OCI-LY1 (cell line): ENCODE measurements at regions not wholly inside any gene's neighbourhood (a gene's known extent, or its start where the extent isn't known, plus 50 kb on each side); places are given as distances from the start of the nearest gene placed in this dataset.

Experiments used
- EZH2 ChIP-seq: fragments of 200-600 bp; sonication (generic), shearing (Covaris generic); IDR thresholded peaks from 2 replicates; pipeline ENCODE4 v1.8.0; 2017; ENCODE audit warnings: borderline replicate concordance, mixed run types, mild to moderate bottlenecking, antibody characterized with exemption, low read length, moderate library complexity, mixed read lengths
- TF ChIP-seq, protein P1 (sequence below): fragments of 200-600 bp; sonication (generic), shearing (Covaris generic); IDR thresholded peaks from 2 replicates; pipeline ENCODE4 v1.5.1; 2017; ENCODE audit warnings: mild to moderate bottlenecking, antibody characterized with exemption, low read length, moderate library complexity, mixed read lengths

DNA sequence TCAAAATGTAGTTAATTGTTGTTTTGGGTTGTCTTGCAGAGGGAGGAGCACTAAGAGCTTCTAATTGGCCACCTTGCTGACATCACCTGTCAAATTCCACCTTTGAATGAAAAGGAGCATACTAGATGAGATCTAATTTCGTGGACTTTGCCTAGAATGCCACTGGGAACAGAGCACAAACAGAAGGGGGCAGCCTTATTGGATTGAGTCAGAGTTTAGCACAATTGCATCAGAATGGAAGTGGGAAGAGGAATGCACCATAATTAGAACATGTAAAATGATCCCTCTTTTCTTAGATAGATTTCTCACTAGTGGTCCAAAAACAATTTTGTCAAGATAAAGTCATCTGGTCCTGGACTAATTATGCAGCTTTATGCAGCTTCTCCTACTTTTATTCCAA, 1552.2 kb downstream of the PCDH9 start:
- TF ChIP-seq, protein P1, sequence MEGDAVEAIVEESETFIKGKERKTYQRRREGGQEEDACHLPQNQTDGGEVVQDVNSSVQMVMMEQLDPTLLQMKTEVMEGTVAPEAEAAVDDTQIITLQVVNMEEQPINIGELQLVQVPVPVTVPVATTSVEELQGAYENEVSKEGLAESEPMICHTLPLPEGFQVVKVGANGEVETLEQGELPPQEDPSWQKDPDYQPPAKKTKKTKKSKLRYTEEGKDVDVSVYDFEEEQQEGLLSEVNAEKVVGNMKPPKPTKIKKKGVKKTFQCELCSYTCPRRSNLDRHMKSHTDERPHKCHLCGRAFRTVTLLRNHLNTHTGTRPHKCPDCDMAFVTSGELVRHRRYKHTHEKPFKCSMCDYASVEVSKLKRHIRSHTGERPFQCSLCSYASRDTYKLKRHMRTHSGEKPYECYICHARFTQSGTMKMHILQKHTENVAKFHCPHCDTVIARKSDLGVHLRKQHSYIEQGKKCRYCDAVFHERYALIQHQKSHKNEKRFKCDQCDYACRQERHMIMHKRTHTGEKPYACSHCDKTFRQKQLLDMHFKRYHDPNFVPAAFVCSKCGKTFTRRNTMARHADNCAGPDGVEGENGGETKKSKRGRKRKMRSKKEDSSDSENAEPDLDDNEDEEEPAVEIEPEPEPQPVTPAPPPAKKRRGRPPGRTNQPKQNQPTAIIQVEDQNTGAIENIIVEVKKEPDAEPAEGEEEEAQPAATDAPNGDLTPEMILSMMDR, result no peak
- no peak for TF ChIP-seq EZH2
